CD14-positive monocyte (primary cell): ENCODE measurements at regions not wholly inside any gene's neighbourhood (a gene's known extent, or its start where the extent isn't known, plus 50 kb on each side); places are given as distances from the start of the nearest gene placed in this dataset.
"Not testable (repeated sequence)": the region's sequence is repeated elsewhere in the genome, so short reads cannot be mapped to it uniquely, and the experiment has no call there.

Experiments used
- DNase-seq, 3 donors: peaks; one replicate each; pipeline ENCODE4 v3.0.0-alpha.2; 2011 to 2022
- H2AFZ ChIP-seq: 2 replicates; pipeline ENCODE4 v1.6.0; 2012; ENCODE audit warnings: mild to moderate bottlenecking, low read depth, low read length, inconsistent platforms; ENCODE audit not compliant: insufficient read depth, poor library complexity, severe bottlenecking
- H3K27ac ChIP-seq, 2 donors: 1 replicate in 1 of 2; 2 replicates in 1 of 2; pipeline ENCODE4 v1.5.1; 2012 to 2013; ENCODE audit warnings: low read length in 2 of 2, control low read depth in 1 of 2, inconsistent platforms in 1 of 2, low read depth in 1 of 2, mild to moderate bottlenecking in 1 of 2
- H3K27me3 ChIP-seq, 2 donors: one replicate each; pipeline versions ENCODE4 v1.6.0 to v1.6.1; 2011 to 2013; ENCODE audit warnings: low read length in 2 of 2; ENCODE audit not compliant: control insufficient read depth in 2 of 2, insufficient read depth in 2 of 2
- H3K36me3 ChIP-seq, 2 donors: replicated peaks in 1 of 2; 1 replicate in 1 of 2; 2 replicates in 1 of 2; pipeline versions ENCODE4 v1.5.1 to v1.6.1; 2012 to 2013; ENCODE audit warnings: low read length in 2 of 2, control low read depth in 1 of 2, inconsistent platforms in 1 of 2, mild to moderate bottlenecking in 1 of 2; ENCODE audit not compliant: insufficient read depth in 2 of 2, control insufficient read depth in 1 of 2
- H3K4me1 ChIP-seq, 2 donors: 1 replicate in 1 of 2; 2 replicates in 1 of 2; pipeline versions ENCODE4 v1.5.1 to v1.6.1; 2012 to 2013; ENCODE audit warnings: low read length in 2 of 2, control low read depth in 1 of 2, inconsistent platforms in 1 of 2, mild to moderate bottlenecking in 1 of 2, moderate library complexity in 1 of 2; ENCODE audit not compliant: insufficient read depth in 2 of 2, control insufficient read depth in 1 of 2
- H3K4me2 ChIP-seq: replicated peaks from 2 replicates; pipeline ENCODE3; 2012; ENCODE audit warnings: low read length, moderate library complexity, mild to moderate bottlenecking; ENCODE audit not compliant: poor library complexity, severe bottlenecking; ENCODE audit errors: extremely low read depth
- H3K4me3 ChIP-seq, 3 experiments: fragments of 200-600 bp in 1 of 3; sonication (generic) in 1 of 3; replicated peaks in 1 of 3; 1 replicate in 2 of 3; 2 replicates in 1 of 3; pipeline ENCODE4 v1.5.1; 2011 to 2013; ENCODE audit warnings: low read length in 3 of 3, mild to moderate bottlenecking in 3 of 3, control low read depth in 2 of 3, low read depth in 2 of 3, inconsistent platforms in 1 of 3, moderate library complexity in 1 of 3
- H3K79me2 ChIP-seq: 2 replicates; pipeline ENCODE4 v1.6.0; 2012; ENCODE audit warnings: mild to moderate bottlenecking, control low read depth, inconsistent platforms, low read length, moderate library complexity; ENCODE audit not compliant: insufficient read depth
- H3K9ac ChIP-seq: 2 replicates; pipeline ENCODE4 v1.6.0; 2017; ENCODE audit warnings: low read length, mild to moderate bottlenecking; ENCODE audit not compliant: insufficient read depth, poor library complexity, severe bottlenecking
- H3K9me3 ChIP-seq, 2 donors: replicated peaks in 1 of 2; 1 replicate in 1 of 2; 2 replicates in 1 of 2; pipeline versions ENCODE4 v1.5.1 to v1.6.1; 2012 to 2013; ENCODE audit warnings: low read length in 2 of 2, control low read depth in 1 of 2; ENCODE audit not compliant: control insufficient read depth in 1 of 2, insufficient read depth in 1 of 2
- H4K20me1 ChIP-seq: 2 replicates; pipeline ENCODE4 v1.6.0; 2012; ENCODE audit warnings: mild to moderate bottlenecking, low read length, control low read depth, moderate library complexity; ENCODE audit not compliant: insufficient read depth
- H3K27ac Mint-ChIP-seq, 7 donors: one replicate each; pipeline ENCODE4 v1.8.0; 2020; ENCODE audit warnings: mild to moderate bottlenecking in 7 of 7, mixed read lengths in 7 of 7, moderate library complexity in 6 of 7, inconsistent platforms in 2 of 7
- H3K27me3 Mint-ChIP-seq, 3 donors: one replicate each; pipeline ENCODE4 v1.8.0; 2021 to 2022; ENCODE audit warnings: low read depth in 3 of 3, mild to moderate bottlenecking in 3 of 3, mixed read lengths in 3 of 3, moderate library complexity in 3 of 3, inconsistent platforms in 1 of 3
- H3K36me3 Mint-ChIP-seq, 2 donors: one replicate each; pipeline ENCODE4 v1.8.0; 2020; ENCODE audit warnings: mixed read lengths in 2 of 2, inconsistent platforms in 1 of 2, mild to moderate bottlenecking in 1 of 2
- H3K4me1 Mint-ChIP-seq: one replicate; pipeline ENCODE4 v1.8.0; 2020; ENCODE audit warnings: mild to moderate bottlenecking, mixed read lengths
- H3K4me3 Mint-ChIP-seq, 2 donors: one replicate each; pipeline ENCODE4 v1.8.0; 2020; ENCODE audit warnings: mild to moderate bottlenecking in 2 of 2, mixed read lengths in 2 of 2, moderate library complexity in 1 of 2
- H3K9me3 Mint-ChIP-seq, 7 donors: one replicate each; pipeline ENCODE4 v1.8.0; 2020 to 2022; ENCODE audit warnings: mixed read lengths in 7 of 7, mild to moderate bottlenecking in 6 of 7, moderate library complexity in 6 of 7, inconsistent platforms in 2 of 7
- WGBS: methylation state at CpG from one replicate; pipeline ENCODE4 v1.1.5; 2013; ENCODE audit warnings: missing lambda C conversion rate; ENCODE audit not compliant: insufficient coverage; 5-methylcytosine and 5-hydroxymethylcytosine counted together
- intact Hi-C, 2 donors: fragments of 100-400 bp; cut with micrococcal nuclease; formaldehyde crosslinking; loops; one replicate each; pipeline versions ENCODE4 v1.15.0 to v1.15.1; 2023

- DNase-seq, H3K4me1 Mint-ChIP-seq, H3K36me3 Mint-ChIP-seq, H3K4me3 Mint-ChIP-seq, H3K4me1 ChIP-seq, H4K20me1 ChIP-seq, H3K27ac ChIP-seq, intact Hi-C loops, H3K4me3 ChIP-seq, H3K9me3 ChIP-seq, H3K4me2 ChIP-seq, H3K9ac ChIP-seq, H3K27ac Mint-ChIP-seq, H3K36me3 ChIP-seq, H3K9me3 Mint-ChIP-seq, H3K79me2 ChIP-seq, H3K27me3 Mint-ChIP-seq, H3K27me3 ChIP-seq, H2AFZ ChIP-seq: not testable (repeated sequence)
- no CpG with 5 or more reads among the region's 19 CpGs for WGBS
Measured at GRCh38 chr5:177930269-177931022, 65.6 kb downstream of the PROP1 start.

- H4K20me1 ChIP-seq, H3K4me2 ChIP-seq, H3K79me2 ChIP-seq, intact Hi-C loops, H3K36me3 Mint-ChIP-seq, DNase-seq, H3K36me3 ChIP-seq, H3K4me3 ChIP-seq, H3K27ac ChIP-seq, H3K4me1 Mint-ChIP-seq, H3K4me1 ChIP-seq, H3K27ac Mint-ChIP-seq, H3K9me3 Mint-ChIP-seq, H3K4me3 Mint-ChIP-seq, H3K27me3 Mint-ChIP-seq, H3K9me3 ChIP-seq, H3K9ac ChIP-seq, H2AFZ ChIP-seq, H3K27me3 ChIP-seq: not testable (repeated sequence)
- no CpG with 5 or more reads among the region's 9 CpGs for WGBS
Measured at GRCh38 chr5:177929618-177930017, 66.4 kb downstream of the PROP1 start.

- H3K9me3 Mint-ChIP-seq, H3K79me2 ChIP-seq, H3K4me1 Mint-ChIP-seq, H3K27me3 Mint-ChIP-seq, H3K4me3 ChIP-seq, H3K4me2 ChIP-seq, H3K4me3 Mint-ChIP-seq, H3K9me3 ChIP-seq, H3K4me1 ChIP-seq, H4K20me1 ChIP-seq, H3K9ac ChIP-seq, DNase-seq, H3K27ac Mint-ChIP-seq, H3K27ac ChIP-seq, intact Hi-C loops, H2AFZ ChIP-seq, H3K36me3 ChIP-seq, H3K36me3 Mint-ChIP-seq, H3K27me3 ChIP-seq: not testable (repeated sequence)
- no CpG with 5 or more reads among the region's 4 CpGs for WGBS
Measured at GRCh38 chr5:177927500-177927899, 68.5 kb downstream of the PROP1 start.

GRCh38 chr5:177924577-177924976 is 71.5 kb downstream of the PROP1 start:
- H3K36me3 Mint-ChIP-seq, H3K27ac ChIP-seq, H3K4me2 ChIP-seq, H3K9ac ChIP-seq, H3K36me3 ChIP-seq, H3K9me3 ChIP-seq, H3K27me3 Mint-ChIP-seq, H3K4me1 Mint-ChIP-seq, DNase-seq, H3K4me3 Mint-ChIP-seq, H3K4me3 ChIP-seq, H3K27me3 ChIP-seq, H3K4me1 ChIP-seq, H3K27ac Mint-ChIP-seq, H3K9me3 Mint-ChIP-seq, intact Hi-C loops, H3K79me2 ChIP-seq, H4K20me1 ChIP-seq, H2AFZ ChIP-seq: not testable (repeated sequence)
- no CpG with 5 or more reads among the region's 11 CpGs for WGBS
